Ramos (cell line): ENCODE measurements at regions not wholly inside any gene's neighbourhood (a gene's known extent, or its start where the extent isn't known, plus 50 kb on each side); places are given as distances from the start of the nearest gene placed in this dataset.
"Not testable (repeated sequence)": the region's sequence is repeated elsewhere in the genome, so short reads cannot be mapped to it uniquely, and the experiment has no call there.

Experiments used
- in situ Hi-C: fragments of 300-500 bp; cut with MboI; formaldehyde crosslinking; loops from one replicate; pipeline ENCODE4 v1.14.3; 2022; ENCODE audit warnings: low sequenced_read_pairs; ENCODE audit not compliant: unreplicated experiment

- in situ Hi-C loops: no loop called here
Observed at GRCh38 chr7:156590212-156590611, 50.4 kb upstream of the RNF32 start.

DNA sequence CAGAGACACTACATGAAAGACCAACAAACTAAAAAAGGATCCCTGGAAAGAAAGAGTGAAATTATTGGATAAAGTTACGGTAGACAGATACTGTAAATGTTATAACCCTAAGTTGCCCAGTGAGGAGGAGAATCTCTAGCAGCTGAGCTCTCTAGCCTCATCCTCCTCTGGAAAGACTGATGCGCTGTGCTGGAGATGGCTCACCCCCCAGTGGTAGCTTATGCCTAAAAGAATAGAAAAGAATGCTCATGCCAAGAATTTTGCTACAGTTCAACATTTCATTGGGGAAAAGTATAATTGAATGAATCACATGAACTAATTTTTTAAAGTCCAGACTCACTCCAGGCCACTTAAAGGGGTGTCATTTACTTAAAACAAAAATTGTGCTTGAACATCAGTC is 50.8 kb upstream of the RNF32 start:
- in situ Hi-C loops: no loop called here

GRCh38 chr7:156585926-156586325 is 54.6 kb upstream of the RNF32 start:
- in situ Hi-C loops: no loop called here

DNA sequence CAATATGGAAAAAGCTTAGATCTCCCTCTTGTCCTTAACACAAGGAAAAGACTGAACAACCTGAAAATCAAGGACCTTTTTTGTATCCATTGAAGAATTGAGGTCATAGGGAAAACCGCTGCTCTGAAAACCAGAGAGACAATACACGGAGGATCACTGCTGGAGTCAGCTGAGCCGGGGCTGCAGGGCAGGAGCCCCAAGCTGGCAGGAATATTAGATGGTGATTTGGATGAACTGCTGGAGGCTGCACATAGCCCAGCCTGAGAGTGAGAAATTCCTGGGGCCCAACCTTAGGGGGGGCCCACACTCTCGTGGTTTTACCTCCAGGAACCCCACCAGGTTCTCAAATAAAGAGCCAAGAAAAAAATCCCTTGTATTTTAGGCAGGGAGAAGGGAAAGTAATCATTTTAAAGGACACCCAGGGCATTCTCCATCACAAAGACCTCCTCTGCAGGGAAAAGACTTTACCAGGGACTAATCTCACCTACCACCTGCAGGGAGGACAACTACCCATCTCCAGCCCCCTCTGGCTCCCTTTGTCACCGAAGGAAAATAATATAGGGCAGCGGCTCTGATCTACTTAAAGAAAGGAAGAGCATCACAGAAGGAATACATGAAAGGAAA is 55.4 kb upstream of the RNF32 start:
- in situ Hi-C loops: no loop called here

GRCh38 chr7:156582591-156583123 is 57.9 kb upstream of the RNF32 start:
- in situ Hi-C loops: no loop called here

DNA sequence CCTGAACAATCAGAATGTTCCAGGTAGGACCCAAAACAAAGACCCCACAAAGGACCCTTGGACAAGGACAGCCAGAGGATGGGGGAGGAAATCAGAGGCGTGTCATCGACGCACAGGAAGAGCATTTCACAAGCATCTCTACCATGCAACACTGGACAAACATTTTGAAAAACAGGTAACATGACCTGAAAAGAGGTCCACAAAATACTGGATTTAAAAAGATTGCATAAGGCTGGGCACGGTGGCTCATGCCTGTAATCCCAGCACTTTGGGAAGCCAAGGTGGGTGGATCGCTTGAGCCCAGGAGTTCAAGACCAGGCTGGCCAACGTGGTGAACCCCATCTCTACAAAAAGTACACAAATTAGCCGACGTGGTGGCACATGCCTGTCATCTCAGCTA is 60.5 kb upstream of the RNF32 start:
- in situ Hi-C loops: no loop called here

DNA sequence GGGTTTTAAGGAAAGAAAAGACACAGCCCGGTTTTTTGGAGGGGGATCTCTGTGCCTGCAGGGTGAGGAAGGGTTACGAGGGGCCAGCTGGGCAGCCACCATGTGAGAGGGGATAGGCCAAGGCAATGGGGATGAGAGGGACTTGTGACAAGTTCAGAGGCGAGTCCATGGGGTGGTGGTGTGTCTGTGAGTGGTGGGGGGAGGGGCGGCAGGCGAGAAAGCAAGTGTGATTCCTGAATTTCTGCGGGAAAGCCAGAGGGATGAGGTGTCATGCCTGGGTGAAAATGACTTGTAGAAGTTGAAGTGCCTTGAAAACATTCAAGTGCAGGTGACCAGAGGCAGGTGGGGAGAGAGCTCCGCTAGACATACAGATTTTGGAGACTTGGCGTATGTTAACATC is 61.0 kb upstream of the RNF32 start:
- in situ Hi-C loops: no loop called here

DNA sequence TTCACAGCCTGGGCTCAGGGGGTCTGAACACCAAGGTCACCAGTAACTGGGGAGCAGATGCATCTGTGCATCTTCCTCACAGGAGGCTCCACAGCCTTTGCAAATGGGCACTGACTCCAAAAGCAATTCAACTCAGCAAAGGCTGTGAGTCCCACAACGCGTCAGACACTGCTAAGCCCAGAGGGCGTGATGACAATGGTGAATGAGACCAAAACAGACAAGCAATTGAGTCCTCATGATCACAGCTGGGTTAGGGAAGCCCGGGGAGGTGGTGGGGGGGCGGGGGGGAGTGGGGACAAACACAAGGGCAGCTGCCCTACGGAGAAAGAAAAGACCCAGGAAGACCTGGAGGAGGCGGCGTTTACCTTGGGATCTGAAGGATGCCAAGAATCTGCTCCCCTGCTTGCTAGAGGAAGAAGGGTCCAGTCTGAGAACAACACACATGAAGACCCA is 61.6 kb upstream of the RNF32 start:
- in situ Hi-C loops: no loop called here

- in situ Hi-C loops: no loop called here
Observed at GRCh38 chr7:156578578-156578940, 62.0 kb upstream of the RNF32 start.

- in situ Hi-C loops: no loop called here
Observed at GRCh38 chr7:156577645-156578577, 62.7 kb upstream of the RNF32 start.

GRCh38 chr7:156576216-156577058 is 64.1 kb upstream of the RNF32 start:
- in situ Hi-C loops: no loop called here

DNA sequence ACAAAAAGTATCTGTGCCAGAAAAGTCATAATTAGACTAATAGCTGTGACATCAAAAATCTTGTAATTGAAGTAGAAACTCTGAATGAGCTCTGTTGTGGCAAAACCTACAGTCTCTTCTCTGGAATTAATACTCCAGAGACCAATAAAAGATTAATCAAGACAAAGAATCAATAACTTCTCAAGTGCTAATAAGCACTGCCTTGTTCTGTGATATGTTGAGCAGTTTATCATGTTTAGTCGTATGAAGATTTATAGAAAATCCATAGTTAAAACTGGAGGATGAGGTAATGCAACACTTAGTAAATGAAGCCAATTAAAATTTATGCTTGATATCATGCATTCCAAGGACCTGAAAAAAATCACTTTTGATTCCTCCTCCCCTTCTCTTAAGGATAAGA is 72.3 kb upstream of the RNF32 start:
- in situ Hi-C loops: no loop called here

GRCh38 chr7:156566812-156567549 is 73.6 kb upstream of the RNF32 start:
- in situ Hi-C loops: no loop called here

- in situ Hi-C loops: not testable (repeated sequence)
Observed at GRCh38 chr7:156565002-156565401, 75.6 kb upstream of the RNF32 start.

DNA sequence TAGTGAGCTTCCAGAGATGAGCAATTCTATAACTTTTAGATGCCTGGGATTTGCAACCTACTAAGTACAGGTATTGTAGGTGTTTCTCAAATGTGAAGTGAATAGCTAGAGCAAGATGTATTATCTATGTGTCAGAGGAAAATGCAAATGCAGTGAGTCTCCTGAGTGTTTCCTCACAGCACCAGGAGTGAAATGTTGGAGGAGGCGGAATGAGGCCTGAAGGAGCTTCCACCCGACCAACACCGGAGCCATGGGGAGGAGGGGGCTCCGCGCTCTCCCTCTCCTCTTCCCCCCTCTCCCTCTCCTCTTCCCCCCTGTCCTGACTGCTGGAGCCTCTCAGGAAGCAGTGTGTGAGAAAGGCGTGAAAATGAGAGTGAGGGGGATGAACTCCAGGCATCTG is 79.9 kb upstream of the RNF32 start:
- in situ Hi-C loops: no loop called here

DNA sequence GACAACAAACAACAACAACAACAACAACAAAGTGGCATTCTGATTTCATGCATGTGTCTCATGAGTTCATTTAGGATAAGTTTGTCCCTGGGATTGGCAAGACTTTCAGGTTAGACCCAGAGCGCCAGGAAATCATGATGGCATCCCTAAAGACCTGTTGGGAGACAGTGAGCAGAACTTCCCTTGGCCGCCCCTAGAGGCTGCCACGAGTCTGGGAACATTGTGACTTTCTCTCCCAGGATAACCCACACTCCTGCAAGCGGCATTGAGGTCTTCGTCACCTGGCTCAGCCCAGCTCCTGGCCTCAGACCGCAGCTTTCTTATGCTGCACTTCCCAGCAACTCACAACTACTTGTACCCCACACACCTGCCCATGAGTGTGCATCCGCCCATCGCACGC is 80.5 kb upstream of the RNF32 start:
- in situ Hi-C loops: no loop called here

GRCh38 chr7:156559001-156559400 is 81.6 kb upstream of the RNF32 start:
- in situ Hi-C loops: no loop called here

GRCh38 chr7:156558198-156558597 is 82.4 kb upstream of the RNF32 start:
- in situ Hi-C loops: no loop called here

- in situ Hi-C loops: no loop called here
Observed at GRCh38 chr7:156556083-156556482, 84.5 kb upstream of the RNF32 start.

DNA sequence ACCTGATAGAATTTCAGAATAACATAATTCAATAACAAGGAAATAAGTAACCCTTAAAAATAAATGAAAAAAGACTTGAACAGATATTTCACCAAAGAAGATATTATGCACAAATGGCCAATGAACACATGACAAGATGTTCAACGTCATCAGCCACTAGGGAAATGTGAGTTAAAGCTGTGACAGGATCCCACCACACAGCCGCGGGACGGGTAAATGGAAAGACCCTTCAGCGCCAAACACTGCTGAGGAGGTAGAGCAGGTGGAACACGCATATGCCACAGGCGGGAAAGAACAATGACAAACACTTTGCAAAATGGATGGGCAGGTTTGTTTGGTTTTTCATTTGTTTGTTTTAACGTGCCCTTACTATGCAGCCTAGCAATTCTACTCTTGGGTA is 86.1 kb upstream of the RNF32 start:
- in situ Hi-C loops: no loop called here
